ENCODE measurements at regions not wholly inside any gene's neighbourhood (a gene's known extent, or its start where the extent isn't known, plus 50 kb on each side); places are given as distances from the start of the nearest gene placed in this dataset.

DNA sequence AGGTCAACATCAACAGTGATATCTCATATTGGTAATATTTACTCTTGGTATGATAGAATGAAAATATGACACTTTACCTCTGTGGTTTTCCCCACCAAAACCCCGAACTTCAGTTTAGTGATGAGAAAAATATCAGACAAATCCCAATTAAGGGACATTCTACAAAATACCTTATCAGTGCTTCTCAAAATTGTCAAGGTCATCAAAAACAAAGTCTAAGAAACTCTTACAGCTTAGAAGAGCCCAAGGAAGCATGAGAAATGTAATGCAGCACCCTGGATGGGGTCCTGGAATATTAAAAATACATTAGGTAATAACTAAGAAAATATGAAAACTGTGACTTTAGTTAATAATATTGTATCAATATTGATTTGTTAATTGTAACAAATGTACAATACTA, 148.3 kb upstream of the TFAP2D start:
- TF ChIP-seq, protein P1, sequence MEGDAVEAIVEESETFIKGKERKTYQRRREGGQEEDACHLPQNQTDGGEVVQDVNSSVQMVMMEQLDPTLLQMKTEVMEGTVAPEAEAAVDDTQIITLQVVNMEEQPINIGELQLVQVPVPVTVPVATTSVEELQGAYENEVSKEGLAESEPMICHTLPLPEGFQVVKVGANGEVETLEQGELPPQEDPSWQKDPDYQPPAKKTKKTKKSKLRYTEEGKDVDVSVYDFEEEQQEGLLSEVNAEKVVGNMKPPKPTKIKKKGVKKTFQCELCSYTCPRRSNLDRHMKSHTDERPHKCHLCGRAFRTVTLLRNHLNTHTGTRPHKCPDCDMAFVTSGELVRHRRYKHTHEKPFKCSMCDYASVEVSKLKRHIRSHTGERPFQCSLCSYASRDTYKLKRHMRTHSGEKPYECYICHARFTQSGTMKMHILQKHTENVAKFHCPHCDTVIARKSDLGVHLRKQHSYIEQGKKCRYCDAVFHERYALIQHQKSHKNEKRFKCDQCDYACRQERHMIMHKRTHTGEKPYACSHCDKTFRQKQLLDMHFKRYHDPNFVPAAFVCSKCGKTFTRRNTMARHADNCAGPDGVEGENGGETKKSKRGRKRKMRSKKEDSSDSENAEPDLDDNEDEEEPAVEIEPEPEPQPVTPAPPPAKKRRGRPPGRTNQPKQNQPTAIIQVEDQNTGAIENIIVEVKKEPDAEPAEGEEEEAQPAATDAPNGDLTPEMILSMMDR (IDR thresholded peaks at IDR 0.05) = no peak
- TF ChIP-seq POLR2A (IDR thresholded peaks at IDR 0.05) = no peak
- no peak for TF ChIP-seq POLR2AphosphoS5 (IDR thresholded peaks at IDR 0.05)

Measured in stomach (tissue), 4 donors.